Thymus (tissue), 11 donors: ENCODE measurements at regions not wholly inside any gene's neighbourhood (a gene's known extent, or its start where the extent isn't known, plus 50 kb on each side); places are given as distances from the start of the nearest gene placed in this dataset.

Experiments
- DNase-seq, 9 donors: peaks; one replicate each; pipeline ENCODE4 v3.0.0-alpha.2; 2013; ENCODE audit warnings: low spot score in 9 of 9, low read depth in 6 of 9, missing footprints in 1 of 9
- H3K27ac ChIP-seq, 2 donors: one replicate each; pipeline ENCODE4 v1.5.1; 2013; ENCODE audit warnings: control low read depth in 1 of 2, low read depth in 1 of 2, low read length in 1 of 2, mild to moderate bottlenecking in 1 of 2, moderate library complexity in 1 of 2
- H3K27me3 ChIP-seq, 2 donors: one replicate each; pipeline ENCODE4 v1.5.1; 2013; ENCODE audit warnings: low read length in 1 of 2; ENCODE audit not compliant: control insufficient read depth in 2 of 2, insufficient read depth in 1 of 2
- H3K36me3 ChIP-seq, 2 donors: one replicate each; pipeline ENCODE4 v1.5.1; 2013; ENCODE audit warnings: low read length in 1 of 2, mild to moderate bottlenecking in 1 of 2, moderate library complexity in 1 of 2; ENCODE audit not compliant: control insufficient read depth in 2 of 2, insufficient read depth in 2 of 2
- H3K4me1 ChIP-seq, 2 donors: one replicate each; pipeline ENCODE4 v1.5.1; 2013; ENCODE audit warnings: low read length in 2 of 2; ENCODE audit not compliant: control insufficient read depth in 2 of 2, insufficient read depth in 2 of 2
- H3K4me3 ChIP-seq, 2 donors: one replicate each; pipeline ENCODE4 v1.5.1; 2013; ENCODE audit warnings: low read length in 2 of 2, control low read depth in 1 of 2, mild to moderate bottlenecking in 1 of 2
- H3K9me3 ChIP-seq, 2 donors: one replicate each; pipeline ENCODE4 v1.5.1; 2013; ENCODE audit warnings: low read length in 1 of 2, mild to moderate bottlenecking in 1 of 2; ENCODE audit not compliant: control insufficient read depth in 2 of 2, insufficient read depth in 1 of 2
- whole genome bisulfite sequencing: extraction: QIAGEN DNeasy Blood & Tissue Kit; methylation state at CpG from one replicate; pipeline ENCODE4 v1.1.7; 2013; 5-methylcytosine and 5-hydroxymethylcytosine counted together
- donor health status: healthy.

DNA sequence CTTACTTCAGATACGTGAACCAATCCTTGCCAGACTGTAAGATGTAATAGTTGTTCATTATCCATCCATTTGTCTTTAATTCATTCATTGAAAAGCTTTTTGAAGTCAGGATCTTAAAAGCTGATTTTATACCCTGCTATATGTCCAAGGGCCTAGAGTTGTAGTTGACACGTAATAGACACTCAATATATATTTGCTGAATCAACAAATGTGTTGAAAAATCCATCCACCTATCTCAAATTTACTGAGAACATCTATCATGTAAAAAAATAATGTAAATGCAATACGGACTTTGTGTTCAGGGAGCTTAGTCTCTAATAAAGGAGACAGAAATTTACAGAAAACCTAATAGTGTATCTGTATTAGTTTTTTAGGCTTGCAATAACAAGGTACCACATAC is 521.0 kb downstream of the METTL15 start:
- WGBS, result 83% methylated on average over 3 of the region's 3 CpGs
- no peaks in the 10 kb centered on the region for H3K9me3 ChIP-seq
- no peak overlapping the region for H3K27ac ChIP-seq
- no peaks in the 10 kb centered on the region for H3K27me3 ChIP-seq
- H3K36me3 ChIP-seq, result no peaks in the 10 kb centered on the region
- no peaks in the 10 kb centered on the region for H3K4me1 ChIP-seq
- H3K4me3 ChIP-seq, result no peak overlapping the region
- no peak for DNase-seq

DNA sequence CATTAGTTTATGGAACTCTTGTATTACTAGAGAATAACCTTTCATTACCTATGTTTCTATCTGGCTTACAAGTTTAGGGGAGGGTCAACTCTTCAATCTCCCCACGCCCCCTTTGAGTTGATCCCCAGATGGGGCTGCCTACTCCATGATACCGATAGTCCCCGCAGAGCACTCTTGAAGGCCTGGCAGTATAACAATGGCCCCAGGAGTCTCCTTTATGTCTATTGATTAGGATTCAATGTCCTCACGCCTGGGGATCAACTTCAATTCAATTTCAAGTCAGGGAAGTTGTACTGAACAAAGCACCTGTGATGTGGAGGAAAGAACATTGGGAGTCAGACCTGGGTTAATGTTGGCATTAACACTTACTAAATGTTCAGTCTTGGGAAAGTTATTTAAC is 520.2 kb downstream of the METTL15 start:
- Histone ChIP-seq H3K27ac (no peak overlapping the region), H3K9me3 (no peaks in the 10 kb centered on the region), H3K4me3 (no peak overlapping the region), H3K36me3 (no peaks in the 10 kb centered on the region), H3K4me1 (no peaks in the 10 kb centered on the region), H3K27me3 (no peaks in the 10 kb centered on the region)
- DNase-seq, result no peak
- WGBS, result 75% methylated on average over 4 of the region's 4 CpGs

DNA sequence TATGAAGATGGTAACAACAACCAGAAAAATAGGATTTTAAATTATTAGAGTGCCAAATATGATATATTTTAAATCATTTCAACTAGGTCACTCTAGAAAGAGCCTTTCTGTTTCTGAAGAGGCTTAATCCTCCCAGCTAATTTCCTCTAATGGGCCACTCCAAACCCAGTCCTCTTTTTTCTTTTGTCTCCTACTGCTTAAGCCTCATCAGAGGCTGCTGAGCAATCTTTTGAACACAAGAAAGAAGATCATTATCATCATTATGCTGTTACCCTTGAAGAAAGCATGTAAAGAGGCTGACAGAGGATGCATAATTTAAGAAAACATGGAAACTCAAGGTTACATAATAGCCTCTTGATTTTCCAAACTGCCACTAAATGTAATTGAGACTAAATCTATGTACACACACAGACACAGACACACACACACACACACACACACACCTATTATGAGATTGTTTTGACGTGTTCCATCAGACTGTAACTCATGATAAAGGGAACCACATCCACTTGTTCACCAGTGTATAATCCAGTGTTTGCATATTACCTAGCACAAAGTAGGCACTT is 519.6 kb downstream of the METTL15 start:
- no peak overlapping the region for H3K4me3 ChIP-seq
- H3K36me3 ChIP-seq, result no peaks in the 10 kb centered on the region
- 87% methylated on average over 1 of the region's 1 CpG for WGBS
- H3K9me3 ChIP-seq, result no peaks in the 10 kb centered on the region
- no peak overlapping the region for H3K27ac ChIP-seq
- H3K4me1 ChIP-seq, result no peaks in the 10 kb centered on the region
- no peak for DNase-seq
- H3K27me3 ChIP-seq, result no peaks in the 10 kb centered on the region

DNA sequence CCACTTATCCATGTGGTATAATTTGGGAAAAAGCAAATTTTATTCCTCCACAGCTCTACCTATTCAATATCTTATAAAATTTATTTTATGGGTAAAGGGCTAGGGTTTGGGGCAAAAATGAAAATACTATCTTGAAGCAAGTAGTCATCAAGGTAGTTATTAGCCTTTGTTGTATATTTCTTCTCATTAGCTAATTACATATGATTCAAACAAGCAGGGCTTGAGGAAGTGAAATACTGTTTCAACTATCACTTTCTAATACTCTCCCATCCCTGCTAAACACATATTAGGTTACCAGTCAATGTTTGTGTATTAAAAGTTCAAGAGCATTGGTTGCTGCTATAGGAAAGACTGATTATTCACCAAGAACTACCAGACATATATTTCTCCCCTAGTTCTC is 517.3 kb downstream of the METTL15 start:
- H3K27me3 ChIP-seq, result no peaks in the 10 kb centered on the region
- H3K36me3 ChIP-seq, result no peaks in the 10 kb centered on the region
- no peak for DNase-seq
- H3K4me1 ChIP-seq, result no peaks in the 10 kb centered on the region
- H3K27ac ChIP-seq, result no peak overlapping the region
- no peaks in the 10 kb centered on the region for H3K9me3 ChIP-seq
- no peak overlapping the region for H3K4me3 ChIP-seq

DNA sequence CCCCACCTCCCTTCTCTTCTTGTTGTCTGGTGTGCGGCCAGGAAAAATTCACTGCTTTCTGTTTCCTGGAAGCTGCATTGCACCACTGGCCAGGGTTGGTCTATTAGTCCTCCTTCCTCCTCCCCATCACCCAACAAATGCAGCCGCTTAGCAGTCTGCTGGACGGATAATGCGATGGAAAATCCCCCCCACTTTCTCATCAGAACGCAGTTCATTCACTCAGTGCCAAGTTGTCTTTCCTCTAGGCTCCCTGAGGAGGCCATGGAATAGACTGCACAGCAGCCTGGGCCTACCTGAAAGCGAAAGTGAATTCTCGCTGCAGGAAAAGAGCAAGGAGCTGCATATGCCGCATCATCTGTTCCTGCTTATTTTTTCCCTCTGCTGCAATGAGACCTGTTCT is 513.6 kb downstream of the METTL15 start:
- no peaks in the 10 kb centered on the region for H3K36me3 ChIP-seq
- no peaks in the 10 kb centered on the region for H3K4me1 ChIP-seq
- H3K4me3 ChIP-seq, result no peak overlapping the region
- no peaks in the 10 kb centered on the region for H3K9me3 ChIP-seq
- DNase-seq, result no peak
- no peaks in the 10 kb centered on the region for H3K27me3 ChIP-seq
- no peak overlapping the region for H3K27ac ChIP-seq
- WGBS, result 94% methylated on average over 8 of the region's 8 CpGs

DNA sequence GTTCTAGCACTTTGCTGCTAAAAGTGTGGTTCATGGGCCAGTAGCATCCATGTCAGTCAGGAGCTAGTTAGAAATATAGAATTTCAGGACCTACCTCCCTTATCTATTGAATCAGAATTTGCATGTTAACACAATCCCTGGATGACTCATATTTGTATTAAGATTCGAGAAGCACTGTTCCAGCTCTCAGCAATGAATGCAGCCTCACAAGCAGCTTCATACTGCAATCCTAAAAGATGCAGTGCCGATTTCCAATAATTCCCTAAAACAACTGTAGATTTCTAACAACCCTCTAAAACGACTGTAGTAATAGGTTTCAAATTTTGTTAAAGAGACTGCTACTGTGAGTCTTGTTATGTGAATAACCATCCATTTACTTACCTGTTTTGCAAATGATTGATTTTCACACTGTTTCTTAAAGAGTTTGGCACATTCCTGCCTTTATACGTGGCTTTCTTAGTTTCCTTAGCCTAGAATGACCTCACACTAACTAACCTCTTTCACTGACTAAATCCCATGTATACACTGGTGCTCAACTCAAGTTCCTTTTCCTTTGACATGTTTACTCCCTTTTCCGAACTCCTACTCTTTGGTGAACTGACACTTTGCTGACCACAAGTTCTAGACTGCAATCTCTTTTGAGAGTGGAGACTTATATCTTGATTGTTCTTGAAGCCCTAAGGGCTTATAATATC is 511.8 kb downstream of the METTL15 start:
- 66% methylated on average over 5 of the region's 5 CpGs for WGBS
- Histone ChIP-seq H3K36me3 (no peaks in the 10 kb centered on the region), H3K27ac (no peak overlapping the region), H3K27me3 (no peaks in the 10 kb centered on the region), H3K4me1 (no peaks in the 10 kb centered on the region), H3K4me3 (no peak overlapping the region), H3K9me3 (no peaks in the 10 kb centered on the region)
- no peak for DNase-seq

DNA sequence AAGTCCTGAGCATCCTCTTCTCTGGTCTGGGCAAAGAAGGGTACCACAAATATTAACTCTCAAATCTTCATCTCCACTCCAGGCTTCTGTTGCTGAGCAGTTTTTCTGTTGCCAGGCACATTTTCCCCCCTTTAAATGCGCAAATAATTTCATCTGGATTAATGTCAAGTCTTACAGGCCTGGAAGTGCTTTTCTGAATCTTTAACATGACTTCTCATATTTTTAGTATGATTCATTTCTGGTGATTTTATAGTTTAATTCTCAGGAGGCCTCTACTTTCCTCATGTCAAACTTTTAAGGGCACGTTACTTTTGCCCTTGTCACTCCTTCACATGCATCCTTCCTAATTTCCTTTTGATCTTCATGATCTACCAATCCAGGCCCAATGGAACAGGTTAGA is 510.2 kb downstream of the METTL15 start:
- no peak for DNase-seq
- Histone ChIP-seq H3K27ac (no peak overlapping the region), H3K27me3 (no peaks in the 10 kb centered on the region), H3K36me3 (no peaks in the 10 kb centered on the region), H3K4me1 (no peaks in the 10 kb centered on the region), H3K4me3 (no peak overlapping the region), H3K9me3 (no peaks in the 10 kb centered on the region)
- WGBS, result 86% methylated on average over 2 of the region's 2 CpGs

DNA sequence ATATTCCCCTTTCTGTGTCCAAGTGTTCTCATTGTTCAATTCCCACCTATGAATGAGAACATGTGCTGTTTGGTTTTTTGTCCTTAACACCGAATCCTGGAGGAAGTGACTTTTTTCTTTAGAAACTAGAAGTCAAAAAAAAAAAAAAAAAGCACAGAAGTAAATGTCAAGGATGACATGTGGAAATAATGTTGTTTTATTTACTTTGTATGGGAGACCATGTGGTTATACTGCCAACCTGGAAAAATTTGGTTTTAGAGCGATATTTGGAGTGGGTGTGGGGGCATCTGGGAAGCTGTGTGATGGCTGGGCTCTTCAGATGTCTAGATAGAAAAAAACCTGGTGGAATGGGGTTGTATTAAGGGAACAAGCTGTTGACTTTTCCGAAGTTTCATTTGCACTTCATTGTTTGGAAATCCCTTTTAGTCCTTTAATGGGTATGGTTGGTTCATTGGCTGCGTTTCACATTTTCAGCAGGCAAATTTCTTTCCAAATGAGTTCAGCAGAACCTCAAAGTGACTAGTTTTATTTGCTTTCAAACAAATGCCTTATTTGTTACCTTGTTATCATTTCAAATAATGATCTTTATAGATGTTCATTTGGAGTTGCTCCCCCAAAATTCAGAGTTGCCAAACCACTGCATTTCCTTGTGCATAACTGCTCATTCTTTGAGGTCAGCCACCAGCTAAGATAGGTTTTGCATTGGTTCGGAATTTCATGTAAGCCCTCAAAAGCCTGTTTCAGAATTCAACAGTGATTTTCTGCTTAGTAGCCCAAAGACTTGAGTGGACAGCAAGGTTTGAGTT is 508.2 kb downstream of the METTL15 start:
- Histone ChIP-seq H3K9me3 (no peaks in the 10 kb centered on the region), H3K4me1 (no peaks in the 10 kb centered on the region), H3K36me3 (no peaks in the 10 kb centered on the region), H3K4me3 (no peak overlapping the region), H3K27ac (no peak overlapping the region), H3K27me3 (no peaks in the 10 kb centered on the region)
- WGBS, result 82% methylated on average over 5 of the region's 5 CpGs
- no peak for DNase-seq

DNA sequence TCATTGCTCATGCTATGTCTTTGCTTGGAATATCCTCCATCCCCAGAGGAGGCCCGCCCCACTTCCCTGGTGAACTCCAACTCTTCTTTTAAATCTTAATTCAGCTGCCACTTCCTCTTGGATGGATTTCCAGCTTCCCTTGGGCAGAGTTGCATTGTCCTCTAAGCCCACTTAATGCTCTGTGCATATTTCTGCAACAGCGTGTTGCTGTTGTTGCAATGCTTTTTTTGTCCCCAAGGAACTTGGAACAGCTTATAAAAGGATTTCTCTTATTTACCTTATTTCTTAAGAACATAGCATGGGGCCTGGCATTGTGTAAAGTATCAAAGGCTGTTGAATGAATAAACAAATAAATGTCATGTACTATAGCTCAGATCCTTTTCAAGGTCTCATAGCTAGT is 507.4 kb downstream of the METTL15 start:
- 65% methylated on average over 2 of the region's 2 CpGs for whole genome bisulfite sequencing
- no peaks in the 10 kb centered on the region for H3K27me3 ChIP-seq
- H3K36me3 ChIP-seq, result no peaks in the 10 kb centered on the region
- no peak overlapping the region for H3K4me3 ChIP-seq
- H3K27ac ChIP-seq, result no peak overlapping the region
- H3K4me1 ChIP-seq, result no peaks in the 10 kb centered on the region
- no peak for DNase-seq
- no peaks in the 10 kb centered on the region for H3K9me3 ChIP-seq
